ENCODE measurements at regions not wholly inside any gene's neighbourhood (a gene's known extent, or its start where the extent isn't known, plus 50 kb on each side); places are given as distances from the start of the nearest gene placed in this dataset.

DNA sequence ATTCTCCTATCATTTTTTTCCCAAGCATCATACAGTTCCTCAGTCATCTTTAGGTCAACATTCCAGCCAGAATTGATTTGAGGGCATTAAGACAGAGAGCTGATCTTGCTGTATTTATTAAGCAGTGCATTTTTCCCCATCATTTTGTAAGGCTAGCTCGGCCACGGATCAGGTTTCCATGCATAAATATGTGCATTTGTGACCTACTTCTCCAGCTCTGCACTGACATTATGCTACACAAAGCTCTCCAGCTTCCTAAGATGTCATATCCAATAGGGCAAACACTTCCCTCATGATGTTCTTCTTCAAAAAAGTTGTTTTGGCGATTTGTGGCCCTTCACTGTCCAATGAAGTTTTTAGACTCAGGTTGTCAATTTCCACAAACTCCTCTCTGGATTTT is 202.6 kb downstream of the C7orf25 start:
- TF ChIP-seq MAX (IDR thresholded peaks at IDR 0.05) (no peak), POLR2AphosphoS5 (IDR thresholded peaks at IDR 0.05; ENCODE audit: low read depth, low read length) (no peak), EGR1 (IDR thresholded peaks at IDR 0.05; ENCODE audit: low read depth) (no peak), EZH2phosphoT487 (IDR thresholded peaks at IDR 0.05; ENCODE audit: borderline replicate concordance) (no peak), CTCF (IDR thresholded peaks at IDR 0.05 in 2 of 3, conservative IDR thresholded peaks at IDR 0.05 in 1 of 3; ENCODE audit: borderline replicate concordance in 1 of 3, insufficient read depth in 1 of 3, low read depth in 2 of 3, low read length in 2 of 3) (no peak), SP1 (IDR thresholded peaks at IDR 0.05; ENCODE audit: low read depth) (no peak), ELF1 (IDR thresholded peaks at IDR 0.05; ENCODE audit: borderline replicate concordance, low read depth) (no peak), POLR2A (IDR thresholded peaks at IDR 0.05; ENCODE audit: borderline replicate concordance, extremely low read depth, insufficient read depth, insufficient read length) (no peak), REST (IDR thresholded peaks at IDR 0.05; ENCODE audit: low read depth) (no peak)
